Glomerular visceral epithelial cell (primary cell): ENCODE measurements at regions not wholly inside any gene's neighbourhood (a gene's known extent, or its start where the extent isn't known, plus 50 kb on each side); places are given as distances from the start of the nearest gene placed in this dataset.

Source experiments
- DNase-seq: peaks from one replicate; pipeline ENCODE4 v3.0.0-alpha.2; 2016; ENCODE audit errors: extremely low spot score

GRCh38 chr3:107992976-107993684, 97.7 kb downstream of the CD47 start:
- peak; percentile 66 for DNase-seq

DNA sequence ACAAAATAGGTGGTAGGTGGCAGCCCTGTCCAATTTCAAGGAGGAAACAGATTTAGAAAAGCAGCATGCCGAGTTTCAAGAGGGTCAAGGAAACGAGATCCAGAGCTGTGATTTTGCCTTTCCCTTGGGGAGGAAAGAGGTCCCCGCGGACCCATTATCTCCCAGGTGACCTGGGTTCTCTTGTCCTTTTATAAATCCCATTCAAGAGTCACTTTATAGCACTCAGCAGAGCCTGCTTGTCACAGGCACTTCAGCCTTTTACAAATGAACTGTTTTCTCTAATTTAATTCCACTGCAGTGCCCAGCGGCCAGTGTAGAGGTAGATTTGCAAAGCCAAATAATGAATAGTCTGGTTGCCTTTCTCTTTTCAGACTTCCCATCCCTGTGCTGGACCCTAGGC, 99.9 kb downstream of the CD47 start:
- no peak for DNase-seq

- no peak for DNase-seq
Measured at GRCh38 chr3:107990433-107990832, 100.4 kb downstream of the CD47 start.

- no peak for DNase-seq
Measured at GRCh38 chr3:107989661-107990060, 101.2 kb downstream of the CD47 start.

GRCh38 chr3:107988460-107989175, 102.2 kb downstream of the CD47 start:
- peak; percentile 73 for DNase-seq

DNA sequence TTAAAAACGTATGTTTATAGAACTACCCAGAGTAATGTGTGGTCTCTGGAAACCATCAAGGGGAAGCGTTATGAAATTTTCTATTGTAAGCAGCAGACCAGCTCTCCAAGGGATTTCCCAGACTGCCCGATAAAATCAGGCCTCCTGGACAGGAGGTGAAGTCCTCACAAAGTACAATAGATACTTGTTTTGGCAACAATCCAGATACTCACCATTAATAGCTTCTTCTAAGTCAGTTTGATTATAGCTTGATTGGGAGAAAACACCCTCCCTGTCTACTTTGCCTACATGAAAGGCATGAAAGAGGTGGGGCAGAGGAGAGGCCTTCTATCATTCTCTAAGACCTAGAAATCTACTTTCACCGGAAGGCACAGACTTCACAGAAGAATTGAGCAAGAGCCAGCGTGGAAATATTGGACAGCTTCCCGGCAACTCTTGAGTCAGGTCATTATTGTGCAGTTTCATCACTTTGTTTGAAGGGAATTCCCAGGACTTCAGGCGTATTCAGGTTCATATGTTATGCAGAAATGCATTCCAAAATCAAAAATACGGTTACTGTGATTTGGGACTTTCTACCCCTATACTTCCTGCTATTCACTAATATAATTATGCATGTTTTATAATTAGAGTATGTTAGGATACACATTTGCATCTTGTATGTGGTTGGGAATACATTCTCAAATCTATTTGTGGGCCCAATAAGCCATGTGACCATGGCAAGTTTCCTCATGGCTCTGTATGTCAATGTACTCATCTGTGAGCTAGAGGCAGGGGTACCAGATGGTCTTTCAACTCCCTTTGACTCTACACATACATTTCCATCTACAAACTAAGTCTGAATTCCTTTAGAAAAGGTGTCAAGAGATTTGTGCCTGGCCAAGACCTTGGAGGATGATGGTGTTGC, 103.5 kb downstream of the CD47 start:
- DNase-seq, result peak; percentile 87

DNA sequence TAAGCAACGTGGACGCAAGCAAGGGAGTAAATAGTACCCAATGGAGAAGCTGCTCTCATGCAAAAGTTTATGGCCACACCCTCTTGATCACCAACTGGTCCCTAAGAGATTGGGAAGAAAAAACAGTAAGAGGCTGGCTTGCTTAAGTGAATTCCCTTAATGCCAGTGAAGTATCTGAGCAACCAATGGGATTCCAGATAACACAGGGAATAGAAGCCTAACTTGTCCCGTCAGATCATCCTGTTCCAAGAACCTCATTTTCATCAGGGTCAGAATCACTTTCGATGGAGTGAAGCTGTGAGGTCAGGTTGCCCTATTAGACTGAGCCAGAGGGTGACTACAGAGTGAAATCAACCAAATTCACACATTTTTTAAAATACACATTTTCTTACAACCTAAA, 104.3 kb downstream of the CD47 start:
- DNase-seq, result no peak

- no peak for DNase-seq
Measured at GRCh38 chr3:107985496-107985895, 105.3 kb downstream of the CD47 start.

GRCh38 chr3:107983247-107983646, 107.6 kb downstream of the CD47 start:
- DNase-seq, result no peak

DNA sequence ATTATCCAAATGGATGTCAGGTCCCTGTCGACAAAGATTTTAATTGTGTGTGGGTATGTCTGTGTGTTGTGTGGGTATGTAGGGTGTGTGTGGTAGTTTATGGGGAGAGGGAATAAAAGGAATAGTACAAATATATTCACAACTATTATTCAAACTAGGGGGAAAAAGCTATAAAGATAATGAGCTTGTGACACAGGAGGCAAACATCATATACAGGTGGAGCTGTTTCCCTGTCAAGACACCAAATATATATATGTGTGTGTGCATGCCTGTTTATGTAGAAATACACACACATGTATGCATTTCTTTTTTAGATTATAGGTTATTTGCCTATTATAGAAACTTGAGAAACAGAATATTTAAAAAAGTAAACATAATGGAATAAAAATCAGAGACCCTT, 108.7 kb downstream of the CD47 start:
- DNase-seq, result no peak

DNA sequence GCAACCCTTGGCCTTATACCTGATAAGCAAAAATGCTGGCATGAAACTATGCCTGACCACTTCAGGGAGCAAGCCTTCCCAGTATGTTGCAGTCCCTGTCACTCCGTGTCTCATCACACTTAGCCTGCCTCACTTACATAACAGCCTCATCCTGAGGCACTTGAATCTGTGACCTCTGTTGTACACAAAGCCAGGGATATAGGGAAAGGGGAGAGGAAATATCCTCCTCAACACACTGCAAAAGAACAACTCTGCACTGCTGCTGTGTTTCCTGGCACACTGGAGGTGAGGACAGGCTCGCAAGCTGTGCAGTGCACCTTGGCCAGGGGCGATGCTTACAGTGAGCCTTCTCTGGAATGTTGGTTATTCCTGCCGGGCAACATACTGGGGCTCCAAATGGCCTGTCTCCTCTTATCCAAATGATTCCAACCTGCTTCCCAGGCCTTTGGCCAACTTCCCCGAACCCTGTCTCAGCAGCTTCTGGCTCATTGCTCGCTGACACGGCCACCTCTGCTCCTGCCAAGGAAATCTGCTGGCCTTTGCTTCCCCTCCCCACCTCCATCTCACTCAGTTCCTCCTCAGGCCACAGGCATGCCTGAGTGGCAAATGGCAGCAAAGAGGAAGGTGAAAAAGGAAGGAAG, 109.2 kb downstream of the CD47 start:
- DNase-seq, result no peak

- no peak for DNase-seq
Measured at GRCh38 chr3:107979538-107979937, 111.3 kb downstream of the CD47 start.

DNA sequence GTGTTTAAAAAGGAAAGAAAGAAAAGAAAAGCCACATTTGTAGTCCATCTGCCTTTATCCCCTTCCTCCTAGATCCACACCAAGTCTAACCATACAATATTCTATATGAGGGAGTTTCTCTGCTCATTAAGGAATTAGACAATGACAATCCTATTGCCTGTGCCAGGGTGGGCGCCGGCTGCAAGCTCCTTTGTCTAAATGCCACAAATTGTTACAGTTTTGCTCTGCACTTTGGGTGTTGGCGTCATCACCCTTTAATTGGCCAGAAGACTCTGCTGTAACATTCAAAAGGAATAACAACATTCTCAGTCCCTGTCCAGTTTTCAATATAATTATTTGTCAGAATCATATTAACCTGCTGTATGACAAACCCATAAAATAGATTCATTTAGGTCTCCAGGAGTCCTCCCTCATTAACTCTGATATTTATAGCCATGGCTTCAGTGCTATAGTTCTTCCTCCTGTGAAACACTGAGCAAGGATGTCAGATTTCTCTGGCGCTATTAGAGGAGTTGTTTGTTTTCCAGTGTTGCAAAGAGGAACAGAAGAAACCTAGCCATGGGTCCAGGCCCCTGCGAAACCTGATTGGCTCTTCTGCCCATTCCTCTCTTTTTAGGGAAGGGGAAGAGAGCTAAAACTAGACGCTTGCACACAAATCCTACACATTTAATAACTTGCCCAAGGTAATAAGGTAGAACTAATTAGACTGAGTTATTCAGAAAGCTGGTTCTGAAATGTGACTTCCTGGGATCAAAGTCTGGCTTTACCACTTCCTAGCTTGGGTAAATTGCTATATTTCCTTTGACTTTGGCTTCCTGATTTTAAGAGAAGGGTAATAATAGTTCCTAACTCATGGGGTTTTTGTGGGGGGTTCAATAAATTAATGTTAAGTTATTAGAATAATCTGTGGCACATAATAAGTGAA, 112.4 kb downstream of the CD47 start:
- DNase-seq, result no peak

- DNase-seq, result no peak
Measured at GRCh38 chr3:107977221-107978130, 113.4 kb downstream of the CD47 start.

DNA sequence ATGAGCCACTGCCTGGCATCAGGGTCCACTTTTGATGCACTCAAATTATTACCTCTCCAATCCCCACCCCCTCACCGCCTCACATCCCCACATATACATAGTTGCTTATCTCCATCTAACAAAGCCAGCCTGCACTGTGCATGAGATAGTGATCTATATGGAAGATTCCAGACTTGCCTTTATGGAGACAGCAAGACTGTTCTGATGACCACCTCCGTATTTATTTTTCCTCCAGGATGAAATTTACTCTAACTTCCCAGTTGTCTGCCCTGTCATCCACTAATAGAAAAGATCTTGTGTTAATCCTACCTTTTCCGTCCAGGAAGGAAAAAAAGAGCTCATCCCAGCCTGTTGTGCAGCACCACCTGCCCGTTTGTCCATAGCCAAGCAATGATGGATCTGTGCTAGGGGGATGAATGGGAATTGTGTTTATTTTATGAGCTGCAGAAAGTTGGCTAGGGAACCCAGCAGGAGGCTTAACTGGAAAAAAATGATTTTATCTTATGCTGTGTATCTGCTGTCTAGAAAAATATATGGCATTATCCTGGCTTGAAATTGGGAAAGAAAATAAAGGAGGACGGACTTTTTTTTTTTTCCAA, 114.5 kb downstream of the CD47 start:
- DNase-seq, result no peak

DNA sequence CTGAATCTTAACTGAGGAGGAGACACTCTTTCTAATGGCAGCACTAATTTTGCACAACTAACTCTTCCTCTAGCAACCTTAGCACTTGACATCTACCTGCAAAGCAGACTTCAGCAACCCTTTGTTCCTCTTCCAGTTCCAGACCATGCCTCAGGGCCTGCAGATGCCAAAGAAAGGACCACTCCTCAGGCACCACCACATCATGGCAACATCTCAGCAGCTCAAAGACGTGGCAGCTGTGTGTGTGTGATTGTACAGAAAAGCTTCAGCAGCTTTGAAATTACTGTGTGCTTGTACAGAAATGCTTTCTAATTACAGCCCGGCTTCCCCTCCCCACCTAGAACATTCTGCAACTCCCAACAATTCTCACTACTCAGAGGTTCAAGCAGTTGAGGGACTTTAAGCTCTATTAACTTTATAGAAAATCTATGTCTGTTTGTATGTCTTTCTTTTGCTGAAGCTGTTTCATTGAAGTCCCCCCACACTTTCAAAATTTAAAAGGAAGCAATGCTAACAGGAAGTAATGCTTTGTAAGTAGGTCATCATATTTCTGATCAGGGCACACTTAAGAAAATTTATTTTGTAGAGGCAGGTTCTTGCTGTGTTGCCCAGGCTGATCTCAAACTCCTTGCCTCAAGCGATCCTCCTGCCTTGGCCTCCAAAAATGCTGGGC, 115.2 kb downstream of the CD47 start:
- DNase-seq, result no peak

DNA sequence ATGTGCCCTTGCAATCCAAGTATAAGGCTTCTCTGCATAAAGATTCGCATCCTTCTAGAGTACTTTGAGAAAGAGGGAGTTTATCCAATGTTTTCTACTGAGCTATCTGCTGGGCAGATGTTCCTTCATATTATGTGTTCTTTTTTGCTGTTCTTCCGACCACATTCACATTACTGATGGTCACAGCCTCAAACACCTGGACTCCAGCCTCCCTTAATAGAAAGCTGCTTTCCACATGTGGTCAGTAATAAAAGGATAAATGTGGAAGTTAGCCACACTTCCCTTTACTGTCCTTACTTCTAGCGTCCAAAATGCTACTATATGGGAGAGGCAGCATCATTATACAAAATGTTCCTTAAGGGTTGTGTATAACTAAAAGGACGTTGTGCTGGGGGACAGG, 116.9 kb downstream of the CD47 start:
- no peak for DNase-seq

GRCh38 chr3:107973152-107973551, 117.7 kb downstream of the CD47 start:
- peak; percentile 23 for DNase-seq
